Activated T-helper 2 cell treated with anti-CD3 and anti-CD28 coated beads, Interferon-gamma antibody, Interleukin-2, Interleukin-4, amounts not matched to agents 10 μg/mL and 5 μg/mL and 100 μg/mL, durations not matched to agents 14 hours and 24 hours and 36 hours (primary cell): ENCODE measurements at regions not wholly inside any gene's neighbourhood (a gene's known extent, or its start where the extent isn't known, plus 50 kb on each side); places are given as distances from the start of the nearest gene placed in this dataset.

ENCODE experiments used
- DNase-seq: peaks from one replicate; pipeline ENCODE4 v3.0.0; 2021; ENCODE audit warnings: low spot score
- H3K27ac Mint-ChIP-seq: one replicate; pipeline ENCODE4 v1.8.0; 2021; ENCODE audit warnings: mixed read lengths
- H3K27me3 Mint-ChIP-seq: one replicate; pipeline ENCODE4 v1.8.0; 2021; ENCODE audit warnings: low read depth, mixed read lengths
- H3K36me3 Mint-ChIP-seq: one replicate; pipeline ENCODE4 v1.8.0; 2021; ENCODE audit warnings: low read depth, mixed read lengths
- H3K4me1 Mint-ChIP-seq: one replicate; pipeline ENCODE4 v1.8.0; 2021; ENCODE audit warnings: low read depth, mixed read lengths
- H3K4me3 Mint-ChIP-seq: one replicate; pipeline ENCODE4 v1.8.0; 2021; ENCODE audit warnings: low read depth, mild to moderate bottlenecking, moderate library complexity, mixed read lengths
- H3K9me3 Mint-ChIP-seq: one replicate; pipeline ENCODE4 v1.8.0; 2021; ENCODE audit warnings: mixed read lengths
- intact Hi-C: fragments of 100-400 bp; cut with micrococcal nuclease; formaldehyde crosslinking; loops from one replicate; pipeline ENCODE4 v1.15.1; 2023

GRCh38 chr15:66615846-66616245 lies 50.0 kb upstream of the LCTL start:
- Mint-ChIP-seq H3K4me3 (no peak overlapping the region), H3K9me3 (no peaks in the 10 kb centered on the region), H3K36me3 (no peaks in the 10 kb centered on the region), H3K4me1 (peaks cover 5% of the 10 kb centered on the region), H3K27ac (no peak overlapping the region), H3K27me3 (peaks cover 2% of the 10 kb centered on the region)
- intact Hi-C loops: no loop called here
- DNase-seq: no peak

GRCh38 chr15:66617137-66618090 lies 51.6 kb upstream of the LCTL start:
- Mint-ChIP-seq H3K4me1 (peaks cover 5% of the 10 kb centered on the region), H3K36me3 (no peaks in the 10 kb centered on the region), H3K4me3 (no peak overlapping the region), H3K27ac (no peak overlapping the region), H3K27me3 (peaks cover 7% of the 10 kb centered on the region), H3K9me3 (no peaks in the 10 kb centered on the region)
- DNase-seq: no peak
- intact Hi-C loops: no loop called here

GRCh38 chr15:66619152-66619903 lies 53.5 kb upstream of the LCTL start:
- peaks cover 5% of the 10 kb centered on the region for H3K4me1 Mint-ChIP-seq
- no peak overlapping the region for H3K4me3 Mint-ChIP-seq
- H3K36me3 Mint-ChIP-seq: no peaks in the 10 kb centered on the region
- H3K27ac Mint-ChIP-seq: no peak overlapping the region
- peaks cover 22% of the 10 kb centered on the region for H3K27me3 Mint-ChIP-seq
- no peak for DNase-seq
- intact Hi-C loops: no loop called here
- H3K9me3 Mint-ChIP-seq: no peaks in the 10 kb centered on the region

- no peak overlapping the region for H3K27ac Mint-ChIP-seq
- H3K27me3 Mint-ChIP-seq: peaks cover 22% of the 10 kb centered on the region
- H3K36me3 Mint-ChIP-seq: no peaks in the 10 kb centered on the region
- intact Hi-C loops: no loop called here
- no peaks in the 10 kb centered on the region for H3K9me3 Mint-ChIP-seq
- H3K4me1 Mint-ChIP-seq: peaks cover 2% of the 10 kb centered on the region
- H3K4me3 Mint-ChIP-seq: no peak overlapping the region
- no peak for DNase-seq
These were observed 54.5 kb upstream of the LCTL start for GRCh38 chr15:66620341-66620740.

GRCh38 chr15:66620744-66621344 lies 55.0 kb upstream of the LCTL start:
- no peak for DNase-seq
- H3K9me3 Mint-ChIP-seq: no peaks in the 10 kb centered on the region
- no peaks in the 10 kb centered on the region for H3K36me3 Mint-ChIP-seq
- H3K4me3 Mint-ChIP-seq: no peak overlapping the region
- H3K27ac Mint-ChIP-seq: no peak overlapping the region
- intact Hi-C loops: no loop called here
- H3K4me1 Mint-ChIP-seq: peaks cover 2% of the 10 kb centered on the region
- H3K27me3 Mint-ChIP-seq: peaks cover 25% of the 10 kb centered on the region

- Mint-ChIP-seq H3K4me3 (no peak overlapping the region), H3K36me3 (no peaks in the 10 kb centered on the region), H3K9me3 (no peaks in the 10 kb centered on the region), H3K4me1 (peaks cover under 1% of the 10 kb centered on the region), H3K27ac (no peak overlapping the region), H3K27me3 (peaks cover 25% of the 10 kb centered on the region)
- no peak for DNase-seq
- intact Hi-C loops: no loop called here
These were observed 56.0 kb upstream of the LCTL start for GRCh38 chr15:66621491-66622467.

- no peaks in the 10 kb centered on the region for H3K9me3 Mint-ChIP-seq
- no peaks in the 10 kb centered on the region for H3K4me1 Mint-ChIP-seq
- no peak for DNase-seq
- no peak overlapping the region for H3K4me3 Mint-ChIP-seq
- intact Hi-C loops: no loop called here
- H3K27me3 Mint-ChIP-seq: peaks cover 25% of the 10 kb centered on the region
- H3K27ac Mint-ChIP-seq: no peak overlapping the region
- no peaks in the 10 kb centered on the region for H3K36me3 Mint-ChIP-seq
These were observed 56.8 kb upstream of the LCTL start for GRCh38 chr15:66622591-66623022.

GRCh38 chr15:66623801-66624453 lies 58.1 kb upstream of the LCTL start:
- no peak for DNase-seq
- Mint-ChIP-seq H3K9me3 (no peaks in the 10 kb centered on the region), H3K4me1 (no peaks in the 10 kb centered on the region), H3K27ac (no peak overlapping the region), H3K36me3 (no peaks in the 10 kb centered on the region), H3K27me3 (peaks cover 25% of the 10 kb centered on the region), H3K4me3 (no peak overlapping the region)
- intact Hi-C loops: no loop called here

GRCh38 chr15:66625531-66625930 lies 59.7 kb upstream of the LCTL start:
- H3K4me3 Mint-ChIP-seq: no peak overlapping the region
- intact Hi-C loops: no loop called here

GRCh38 chr15:66625974-66626373 lies 60.2 kb upstream of the LCTL start:
- Mint-ChIP-seq H3K4me1 (no peaks in the 10 kb centered on the region), H3K27ac (no peak overlapping the region), H3K4me3 (no peak overlapping the region), H3K27me3 (peaks cover 21% of the 10 kb centered on the region), H3K9me3 (no peaks in the 10 kb centered on the region), H3K36me3 (no peaks in the 10 kb centered on the region)
- no peak for DNase-seq
- intact Hi-C loops: no loop called here

More at GRCh38 chr15:66625531-66625930, 59.7 kb upstream of the LCTL start:
- H3K9me3 Mint-ChIP-seq: no peaks in the 10 kb centered on the region
- no peak for DNase-seq
- H3K4me1 Mint-ChIP-seq: no peaks in the 10 kb centered on the region
- H3K36me3 Mint-ChIP-seq: no peaks in the 10 kb centered on the region
- peaks cover 23% of the 10 kb centered on the region for H3K27me3 Mint-ChIP-seq
- H3K27ac Mint-ChIP-seq: no peak overlapping the region

- Mint-ChIP-seq H3K4me3 (no peak overlapping the region), H3K27ac (no peak overlapping the region), H3K27me3 (peaks cover 2% of the 10 kb centered on the region), H3K9me3 (no peaks in the 10 kb centered on the region), H3K36me3 (no peaks in the 10 kb centered on the region), H3K4me1 (peaks cover under 1% of the 10 kb centered on the region)
- DNase-seq: no peak
- intact Hi-C loops: no loop called here
These were observed 63.4 kb upstream of the LCTL start for GRCh38 chr15:66628976-66629723.
